ENCODE measurements at regions not wholly inside any gene's neighbourhood (a gene's known extent, or its start where the extent isn't known, plus 50 kb on each side); places are given as distances from the start of the nearest gene placed in this dataset.

GRCh38 chr16:72654535-72654934, 393.4 kb downstream of the ZFHX3 start:
- Histone ChIP-seq H3K9me2 (ENCODE audit: low read depth, low read length) (no peaks in the 10 kb centered on the region), H3K27me3 (ENCODE audit: insufficient read depth, low read length) (no peaks in the 10 kb centered on the region), H4K20me1 (ENCODE audit: insufficient read depth, low read length) (no peaks in the 10 kb centered on the region), H3K27ac (ENCODE audit: low read depth, low read length, poor library complexity, severe bottlenecking) (no peak overlapping the region), H3F3A (ENCODE audit: insufficient read depth, low read length) (no peaks in the 10 kb centered on the region), H3K36me3 (ENCODE audit: insufficient read depth, low read length) (no peaks in the 10 kb centered on the region), H3K9me3 (ENCODE audit: low read length) (peaks cover 10% of the 10 kb centered on the region), H3K9ac (ENCODE audit: low read length) (no peak overlapping the region), H2AFZ (ENCODE audit: low read length) (no peak overlapping the region), H3K4me3 (ENCODE audit: low read depth, low read length, poor library complexity, severe bottlenecking) (no peak overlapping the region), H3K4me2 (ENCODE audit: low read length) (no peak overlapping the region), H3K79me2 (ENCODE audit: insufficient read depth, low read length) (peaks cover 14% of the 10 kb centered on the region; the same call in 1 of the 2 replicates), H3K4me1 (ENCODE audit: insufficient read depth, low read length, severe bottlenecking) (no peaks in the 10 kb centered on the region)
- TF ChIP-seq EZH2 (IDR thresholded peaks at IDR 0.05; ENCODE audit: borderline replicate concordance, low read length): no peak
- no peak for TF ChIP-seq CTCF (IDR thresholded peaks at IDR 0.05; ENCODE audit: low read length)

DNA sequence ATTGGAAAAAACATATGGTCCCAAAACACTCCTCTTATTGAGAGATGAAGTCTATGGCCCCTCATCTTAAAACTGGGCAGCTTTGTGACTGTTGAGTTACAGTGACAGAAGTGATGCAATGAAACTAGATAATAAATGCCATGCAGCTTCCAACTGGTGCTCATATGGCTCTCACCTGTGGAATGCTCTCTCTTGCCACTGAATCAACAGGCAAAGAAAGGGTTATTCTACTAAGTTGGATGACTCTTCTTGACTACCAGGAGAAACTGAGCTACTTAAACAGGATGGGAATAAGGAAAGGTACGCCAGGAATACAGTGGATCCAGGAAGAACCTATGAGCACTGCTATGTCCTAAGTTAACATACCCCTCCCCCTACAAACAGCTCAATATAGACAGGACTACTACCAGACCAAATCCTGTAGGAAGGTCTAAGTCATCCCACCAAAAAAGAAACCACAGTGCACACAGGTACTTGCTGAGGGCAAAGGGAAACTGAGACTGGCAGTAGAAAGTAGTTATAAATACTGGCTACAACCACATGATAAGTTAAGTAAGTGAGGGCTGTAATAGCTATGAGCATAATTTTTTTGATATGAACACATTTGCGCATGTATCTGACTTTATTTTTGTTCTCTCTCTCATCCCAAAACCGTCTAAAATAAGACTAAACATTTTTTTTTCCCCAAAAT, 398.5 kb downstream of the ZFHX3 start:
- Histone ChIP-seq H3K9ac (ENCODE audit: low read length) (no peak overlapping the region), H3K4me3 (ENCODE audit: low read depth, low read length, poor library complexity, severe bottlenecking) (no peak overlapping the region), H3K9me2 (ENCODE audit: low read depth, low read length) (no peaks in the 10 kb centered on the region), H3K27ac (ENCODE audit: low read depth, low read length, poor library complexity, severe bottlenecking) (no peak overlapping the region), H2AFZ (ENCODE audit: low read length) (no peak overlapping the region), H3K36me3 (ENCODE audit: insufficient read depth, low read length) (no peaks in the 10 kb centered on the region), H3K4me2 (ENCODE audit: low read length) (no peak overlapping the region), H3K4me1 (ENCODE audit: insufficient read depth, low read length, severe bottlenecking) (peaks cover 7% of the 10 kb centered on the region), H3F3A (ENCODE audit: insufficient read depth, low read length) (no peaks in the 10 kb centered on the region), H3K79me2 (ENCODE audit: insufficient read depth, low read length) (peaks cover 5% of the 10 kb centered on the region; the same call in 1 of the 2 replicates), H3K27me3 (ENCODE audit: insufficient read depth, low read length) (no peaks in the 10 kb centered on the region), H3K9me3 (ENCODE audit: low read length) (peaks cover 7% of the 10 kb centered on the region; the same call in 1 of the 2 replicates), H4K20me1 (ENCODE audit: insufficient read depth, low read length) (no peaks in the 10 kb centered on the region)
- TF ChIP-seq EZH2 (IDR thresholded peaks at IDR 0.05; ENCODE audit: borderline replicate concordance, low read length) (no peak), CTCF (IDR thresholded peaks at IDR 0.05; ENCODE audit: low read length) (no peak)

DNA sequence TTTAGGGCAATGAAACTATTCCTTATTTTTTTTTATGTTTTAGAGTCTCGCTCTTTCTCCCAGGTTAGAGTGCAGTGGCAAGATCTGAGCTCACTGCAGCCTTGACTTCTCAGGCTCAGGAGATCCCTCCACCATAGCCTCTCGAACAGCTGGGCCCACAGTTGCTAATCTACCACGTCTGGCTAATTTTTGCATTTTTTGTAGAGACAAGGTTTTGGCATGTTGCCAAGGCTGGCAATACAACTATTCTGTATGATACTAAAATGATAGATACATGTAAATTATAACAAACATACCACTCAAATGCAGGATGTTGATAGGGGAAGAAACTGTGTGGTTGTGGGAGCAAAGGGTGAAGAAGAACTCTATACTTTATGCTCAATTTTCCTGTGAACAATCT, 401.3 kb downstream of the ZFHX3 start:
- no peak overlapping the region for H3K4me2 ChIP-seq (ENCODE audit: low read length)
- no peak overlapping the region for H2AFZ ChIP-seq (ENCODE audit: low read length)
- no peak overlapping the region for H3K9ac ChIP-seq (ENCODE audit: low read length)
- H3F3A ChIP-seq (ENCODE audit: insufficient read depth, low read length): no peaks in the 10 kb centered on the region
- peaks cover 3% of the 10 kb centered on the region; the same call in 1 of the 2 replicates for H3K79me2 ChIP-seq (ENCODE audit: insufficient read depth, low read length)
- peaks cover 7% of the 10 kb centered on the region for H3K4me1 ChIP-seq (ENCODE audit: insufficient read depth, low read length, severe bottlenecking)
- H3K4me3 ChIP-seq (ENCODE audit: low read depth, low read length, poor library complexity, severe bottlenecking): no peak overlapping the region
- no peaks in the 10 kb centered on the region for H3K36me3 ChIP-seq (ENCODE audit: insufficient read depth, low read length)
- TF ChIP-seq CTCF (IDR thresholded peaks at IDR 0.05; ENCODE audit: low read length) (no peak), EZH2 (IDR thresholded peaks at IDR 0.05; ENCODE audit: borderline replicate concordance, low read length) (no peak)
- no peak overlapping the region for H3K27ac ChIP-seq (ENCODE audit: low read depth, low read length, poor library complexity, severe bottlenecking)
- H4K20me1 ChIP-seq (ENCODE audit: insufficient read depth, low read length): no peaks in the 10 kb centered on the region
- no peaks in the 10 kb centered on the region for H3K9me3 ChIP-seq (ENCODE audit: low read length)
- no peaks in the 10 kb centered on the region for H3K9me2 ChIP-seq (ENCODE audit: low read depth, low read length)
- no peaks in the 10 kb centered on the region for H3K27me3 ChIP-seq (ENCODE audit: insufficient read depth, low read length)

Data from OCI-LY1 (cell line).